Activated naive CD4-positive, alpha-beta T cell treated with anti-CD3 and anti-CD28 coated beads for 36 hours (primary cell): ENCODE measurements at regions not wholly inside any gene's neighbourhood (a gene's known extent, or its start where the extent isn't known, plus 50 kb on each side); places are given as distances from the start of the nearest gene placed in this dataset.
A peak's percentile ranks its signal among the peaks of the same experiment; 100 is the strongest.

Experiments
- CTCF ChIA-PET: fragments of 350-600 bp; sonication (Branson Sonifier 250); formaldehyde crosslinking; loops from one replicate; lab custom pipeline; 2021; ENCODE audit warnings: antibody characterized with exemption; lab: Charles Lee
- DNase-seq: peaks from one replicate; pipeline ENCODE4 v3.0.0-alpha.2; 2020
- H3K27ac Mint-ChIP-seq: one replicate; pipeline ENCODE4 v1.8.0; 2021; ENCODE audit warnings: mild to moderate bottlenecking, mixed read lengths
- H3K27me3 Mint-ChIP-seq: one replicate; pipeline ENCODE4 v1.8.0; 2021; ENCODE audit warnings: low read depth, mixed read lengths
- H3K36me3 Mint-ChIP-seq: one replicate; pipeline ENCODE4 v1.8.0; 2021; ENCODE audit warnings: low read depth, mixed read lengths
- H3K4me1 Mint-ChIP-seq: one replicate; pipeline ENCODE4 v1.8.0; 2021; ENCODE audit warnings: low read depth, mixed read lengths
- H3K4me3 Mint-ChIP-seq: one replicate; pipeline ENCODE4 v1.8.0; 2021; ENCODE audit warnings: mild to moderate bottlenecking, moderate library complexity, mixed read lengths
- H3K9me3 Mint-ChIP-seq: one replicate; pipeline ENCODE4 v1.8.0; 2021; ENCODE audit warnings: mixed read lengths
- intact Hi-C: fragments of 100-400 bp; cut with micrococcal nuclease; formaldehyde crosslinking; loops from one replicate; pipeline ENCODE4 v1.15.1; 2023

DNA sequence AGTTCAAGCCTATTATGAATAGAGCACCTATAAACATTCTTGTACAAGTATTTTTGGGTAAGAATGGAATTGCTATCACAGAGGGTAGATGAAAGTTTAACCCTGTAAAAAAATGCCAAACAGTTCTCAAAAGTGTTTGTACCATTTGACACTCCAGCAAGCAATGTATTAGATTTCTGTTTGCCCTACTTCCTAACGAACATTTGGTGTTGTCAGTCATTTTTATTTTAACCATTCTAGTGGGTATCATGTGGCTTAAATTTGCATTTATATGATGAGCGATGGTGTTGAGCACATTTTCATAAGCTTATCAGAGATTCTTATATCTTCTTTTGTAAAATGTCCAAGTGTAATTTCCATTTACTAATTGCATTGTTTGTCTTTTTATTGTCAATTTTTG, 608.2 kb upstream of the ACVR2A start:
- Mint-ChIP-seq H3K9me3 (no peaks in the 10 kb centered on the region), H3K4me3 (no peak overlapping the region), H3K36me3 (no peaks in the 10 kb centered on the region), H3K27ac (no peak overlapping the region), H3K4me1 (no peaks in the 10 kb centered on the region), H3K27me3 (peaks cover 5% of the 10 kb centered on the region)
- CTCF ChIA-PET, result no interaction called here
- no peak for DNase-seq
- intact Hi-C loops, result no loop called here

DNA sequence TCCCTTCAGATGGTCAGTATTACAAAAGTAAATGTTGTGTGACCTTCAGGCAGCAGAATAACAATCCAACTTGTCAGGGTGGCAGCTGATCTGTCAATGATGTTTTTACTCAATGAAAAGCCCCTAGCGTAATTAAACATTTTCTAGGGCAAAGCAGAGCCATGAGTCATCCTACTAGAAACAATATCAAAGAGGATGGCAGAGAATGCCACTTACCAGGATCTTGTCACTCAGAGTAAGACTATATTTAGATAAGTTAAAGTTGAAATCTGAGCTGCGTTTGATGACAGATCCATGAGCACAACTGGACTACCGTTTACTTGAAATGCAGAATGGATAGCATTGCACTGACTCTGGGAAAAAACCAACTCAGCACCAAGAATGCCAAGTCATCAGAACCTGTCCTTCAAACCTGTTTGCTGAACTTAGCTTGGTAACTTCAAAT, 612.6 kb upstream of the ACVR2A start:
- no peak for DNase-seq
- intact Hi-C loops, result no loop called here
- Mint-ChIP-seq H3K27ac (no peak overlapping the region), H3K9me3 (no peaks in the 10 kb centered on the region), H3K36me3 (no peaks in the 10 kb centered on the region), H3K4me1 (no peaks in the 10 kb centered on the region), H3K4me3 (no peak overlapping the region), H3K27me3 (no peaks in the 10 kb centered on the region)
- CTCF ChIA-PET, result no interaction called here

DNA sequence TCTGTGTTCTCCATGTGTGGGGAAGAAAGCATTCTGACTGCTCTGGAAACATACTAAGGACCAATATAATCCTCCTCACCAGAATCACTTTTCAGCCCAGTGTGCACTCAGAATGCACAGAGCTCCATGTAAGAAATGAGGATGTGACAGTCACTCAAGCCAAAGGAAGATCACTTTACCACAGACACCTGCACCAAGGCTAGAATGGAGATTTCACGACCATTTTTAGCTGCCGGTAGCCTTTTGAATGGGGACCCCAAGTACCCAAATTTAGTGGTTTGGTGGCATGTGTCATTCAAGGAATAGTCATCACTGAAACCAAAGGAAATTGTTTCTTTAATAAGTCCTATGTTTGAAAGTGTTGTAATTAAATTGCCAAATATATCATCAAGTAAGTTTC, 613.2 kb upstream of the ACVR2A start:
- Mint-ChIP-seq H3K27me3 (no peaks in the 10 kb centered on the region), H3K4me1 (no peaks in the 10 kb centered on the region), H3K36me3 (no peaks in the 10 kb centered on the region), H3K4me3 (no peak overlapping the region), H3K27ac (no peak overlapping the region), H3K9me3 (no peaks in the 10 kb centered on the region)
- DNase-seq, result no peak
- intact Hi-C loops, result no loop called here
- CTCF ChIA-PET, result no interaction called here

DNA sequence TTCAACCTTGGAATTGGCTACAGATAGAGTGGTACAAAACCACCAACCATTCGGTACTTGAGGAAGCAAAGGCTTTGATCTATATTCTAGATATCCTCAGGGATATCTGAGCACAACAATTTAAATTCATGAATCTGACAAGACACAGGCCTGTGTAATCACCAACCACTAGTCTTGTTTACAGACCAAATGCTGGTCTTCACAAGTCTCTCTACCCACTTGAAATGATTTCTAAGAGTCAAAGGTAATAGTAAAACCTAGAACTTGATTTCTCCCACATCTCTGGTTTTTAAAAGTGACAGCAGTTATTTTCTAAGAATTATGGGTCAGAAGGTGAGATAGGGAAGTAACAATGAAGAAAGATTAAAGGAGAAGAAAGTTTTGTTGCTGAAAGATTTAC, 613.7 kb upstream of the ACVR2A start:
- intact Hi-C loops, result no loop called here
- CTCF ChIA-PET, result no interaction called here
- no peaks in the 10 kb centered on the region for H3K9me3 Mint-ChIP-seq
- H3K36me3 Mint-ChIP-seq, result no peaks in the 10 kb centered on the region
- H3K4me3 Mint-ChIP-seq, result no peak overlapping the region
- no peak for DNase-seq
- H3K27me3 Mint-ChIP-seq, result no peaks in the 10 kb centered on the region
- no peak overlapping the region for H3K27ac Mint-ChIP-seq
- no peaks in the 10 kb centered on the region for H3K4me1 Mint-ChIP-seq

DNA sequence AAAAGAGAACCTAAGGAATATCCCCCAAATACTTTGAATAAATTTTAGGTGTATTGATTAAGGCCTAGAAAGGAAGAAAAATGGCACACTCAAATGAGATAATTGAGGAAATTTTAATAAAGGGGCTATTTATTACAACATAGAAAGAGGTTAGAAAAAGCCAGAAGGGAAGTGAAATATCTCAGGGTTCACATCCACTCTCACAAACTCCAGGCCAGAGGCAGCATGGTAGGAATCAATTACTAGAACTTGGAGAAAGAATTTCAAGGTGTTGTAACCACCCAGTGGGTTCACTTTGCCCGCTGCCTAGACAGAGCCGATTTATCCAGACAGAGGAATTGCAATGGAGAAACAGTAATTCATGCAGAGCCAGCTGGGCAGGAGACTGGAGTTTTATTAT, 617.5 kb upstream of the ACVR2A start:
- no peaks in the 10 kb centered on the region for H3K36me3 Mint-ChIP-seq
- no peaks in the 10 kb centered on the region for H3K27me3 Mint-ChIP-seq
- no peak for DNase-seq
- CTCF ChIA-PET, result no interaction called here
- intact Hi-C loops, result no loop called here
- peaks cover 3% of the 10 kb centered on the region for H3K4me1 Mint-ChIP-seq
- no peak overlapping the region for H3K27ac Mint-ChIP-seq
- no peak overlapping the region for H3K4me3 Mint-ChIP-seq
- no peaks in the 10 kb centered on the region for H3K9me3 Mint-ChIP-seq

DNA sequence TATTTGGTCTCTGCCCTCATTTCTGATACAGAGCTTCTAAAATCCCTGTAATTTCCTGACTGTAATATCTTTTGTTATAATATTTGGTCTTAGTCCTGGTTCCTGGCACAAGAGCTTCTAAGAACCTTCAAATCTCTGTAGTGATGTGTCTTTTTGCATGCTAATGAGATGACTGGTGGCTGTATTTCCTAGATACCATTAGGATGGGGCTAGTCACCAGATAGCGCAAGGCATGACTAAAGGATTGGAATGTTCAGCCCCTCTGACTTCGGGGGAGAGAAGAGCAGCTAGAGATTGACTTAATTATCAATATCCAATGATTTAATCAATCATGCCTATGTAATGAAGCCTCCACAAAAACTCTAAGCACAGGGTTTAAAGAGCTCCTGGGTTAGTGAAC, 620.8 kb upstream of the ACVR2A start:
- peaks cover 6% of the 10 kb centered on the region for H3K9me3 Mint-ChIP-seq
- CTCF ChIA-PET, result interaction anchor here (1.9 kb wide), 1 partner anchor 141 kb away, joined by 5 read pairs; no protein-coding TSS in a partner anchor
- no peak overlapping the region for H3K4me3 Mint-ChIP-seq
- peaks cover 3% of the 10 kb centered on the region for H3K4me1 Mint-ChIP-seq
- H3K36me3 Mint-ChIP-seq, result no peaks in the 10 kb centered on the region
- no peaks in the 10 kb centered on the region for H3K27me3 Mint-ChIP-seq
- intact Hi-C loops, result no loop called here
- DNase-seq, result no peak
- H3K27ac Mint-ChIP-seq, result no peak overlapping the region

DNA sequence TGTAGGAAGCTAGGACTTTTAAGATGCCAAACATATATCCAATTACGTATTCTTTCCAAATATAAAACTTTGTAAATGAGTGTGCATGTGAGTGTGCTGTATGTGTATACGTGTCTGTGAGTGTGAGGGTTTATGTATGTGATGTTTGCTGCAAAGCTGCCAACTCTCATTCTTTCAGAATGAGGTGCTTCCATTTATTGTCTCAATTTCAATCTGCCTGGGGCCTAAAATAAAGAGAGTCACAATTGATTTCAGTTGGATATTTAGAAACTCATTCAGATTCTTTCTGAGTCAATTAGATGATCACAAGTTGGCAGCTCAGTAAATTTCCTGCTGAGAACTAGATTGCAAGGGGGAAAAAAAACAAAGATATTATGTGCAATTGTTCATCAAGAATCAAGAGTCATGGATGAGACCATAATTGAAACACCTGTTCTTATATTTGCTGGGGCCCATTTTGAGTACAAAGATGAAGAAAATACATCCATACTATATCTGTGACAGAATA, 621.2 kb upstream of the ACVR2A start:
- H3K4me1 Mint-ChIP-seq, result peaks cover 3% of the 10 kb centered on the region
- intact Hi-C loops, result no loop called here
- H3K4me3 Mint-ChIP-seq, result no peak overlapping the region
- H3K36me3 Mint-ChIP-seq, result no peaks in the 10 kb centered on the region
- H3K9me3 Mint-ChIP-seq, result peaks cover 8% of the 10 kb centered on the region
- CTCF ChIA-PET, result interaction anchor here (1.9 kb wide), 1 partner anchor 141 kb away, joined by 5 read pairs; no protein-coding TSS in a partner anchor
- no peaks in the 10 kb centered on the region for H3K27me3 Mint-ChIP-seq
- no peak overlapping the region for H3K27ac Mint-ChIP-seq
- no peak for DNase-seq

DNA sequence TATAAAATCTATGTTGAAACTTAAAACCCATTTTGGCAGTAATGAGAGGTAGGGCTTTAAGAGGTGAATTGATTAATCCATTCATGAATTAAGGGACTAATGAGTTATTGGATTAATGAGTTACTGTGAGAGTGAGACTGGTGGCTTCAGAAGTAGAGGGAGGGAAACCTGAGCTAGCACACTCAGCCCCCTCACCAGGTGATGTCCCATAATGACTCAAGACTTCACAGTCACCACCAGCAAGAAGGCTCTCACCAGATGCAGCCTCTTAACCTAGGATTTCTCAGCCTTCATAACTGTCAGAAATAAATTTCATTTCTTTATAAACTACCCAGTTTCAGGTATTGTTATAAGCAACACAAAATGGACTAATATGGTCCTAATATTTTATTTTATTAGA, 621.7 kb upstream of the ACVR2A start:
- H3K27me3 Mint-ChIP-seq, result no peaks in the 10 kb centered on the region
- no peaks in the 10 kb centered on the region for H3K36me3 Mint-ChIP-seq
- intact Hi-C loops, result no loop called here
- DNase-seq, result peak; percentile 12
- H3K27ac Mint-ChIP-seq, result no peak overlapping the region
- CTCF ChIA-PET, result interaction anchor here (1.9 kb wide), 1 partner anchor 140 kb away, joined by 5 read pairs; no protein-coding TSS in a partner anchor
- H3K9me3 Mint-ChIP-seq, result peaks cover 8% of the 10 kb centered on the region
- peaks cover 3% of the 10 kb centered on the region for H3K4me1 Mint-ChIP-seq
- H3K4me3 Mint-ChIP-seq, result no peak overlapping the region

DNA sequence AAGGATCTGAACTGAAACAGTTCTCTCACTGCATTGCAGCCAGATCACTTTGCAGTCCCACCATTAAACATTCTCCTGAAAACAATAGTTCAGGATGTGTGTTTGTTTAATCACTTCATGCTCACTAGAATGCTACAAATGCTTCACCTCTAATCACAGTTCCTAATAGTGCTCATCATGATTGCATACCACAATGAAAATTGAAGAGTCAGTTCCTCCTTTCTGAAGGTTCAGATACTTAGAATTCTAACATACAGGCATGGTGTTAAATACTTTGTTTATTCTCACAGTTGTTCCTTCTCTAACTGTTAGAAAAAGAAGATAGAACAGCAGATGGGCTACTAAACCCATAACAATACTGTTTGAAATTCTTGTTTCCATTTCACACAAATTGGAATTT, 622.3 kb upstream of the ACVR2A start:
- intact Hi-C loops, result no loop called here
- CTCF ChIA-PET, result no interaction called here

DNA sequence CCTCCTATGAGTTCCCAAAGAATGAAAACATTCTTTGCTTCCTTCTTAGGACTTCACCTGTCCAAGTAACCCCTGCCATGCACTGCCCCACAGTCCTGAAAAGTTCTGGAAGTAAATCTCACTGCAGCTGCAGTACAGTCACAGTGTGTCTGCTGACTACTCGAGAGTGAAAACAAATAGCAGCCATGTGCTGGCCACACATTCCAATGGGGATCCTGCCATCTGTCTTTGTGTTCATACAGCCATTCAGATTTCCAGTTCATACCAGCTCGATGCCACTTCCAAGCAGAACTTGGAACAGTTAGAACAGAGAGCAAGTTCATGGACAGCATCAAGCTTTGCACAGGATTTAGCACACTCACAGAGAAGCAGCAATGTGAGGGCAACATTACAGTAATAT, 629.9 kb upstream of the ACVR2A start:
- DNase-seq, result no peak
- no peak overlapping the region for H3K27ac Mint-ChIP-seq
- H3K36me3 Mint-ChIP-seq, result no peaks in the 10 kb centered on the region
- CTCF ChIA-PET, result no interaction called here
- intact Hi-C loops, result no loop called here
- H3K9me3 Mint-ChIP-seq, result peaks cover 15% of the 10 kb centered on the region
- no peaks in the 10 kb centered on the region for H3K27me3 Mint-ChIP-seq
- no peaks in the 10 kb centered on the region for H3K4me1 Mint-ChIP-seq
- no peak overlapping the region for H3K4me3 Mint-ChIP-seq

More for the DNA sequence above, 622.3 kb upstream of the ACVR2A start:
- no peak overlapping the region for H3K27ac Mint-ChIP-seq
- no peaks in the 10 kb centered on the region for H3K27me3 Mint-ChIP-seq
- H3K36me3 Mint-ChIP-seq, result no peaks in the 10 kb centered on the region
- H3K4me3 Mint-ChIP-seq, result no peak overlapping the region
- H3K4me1 Mint-ChIP-seq, result peaks cover 3% of the 10 kb centered on the region
- no peak for DNase-seq
- peaks cover 10% of the 10 kb centered on the region for H3K9me3 Mint-ChIP-seq

DNA sequence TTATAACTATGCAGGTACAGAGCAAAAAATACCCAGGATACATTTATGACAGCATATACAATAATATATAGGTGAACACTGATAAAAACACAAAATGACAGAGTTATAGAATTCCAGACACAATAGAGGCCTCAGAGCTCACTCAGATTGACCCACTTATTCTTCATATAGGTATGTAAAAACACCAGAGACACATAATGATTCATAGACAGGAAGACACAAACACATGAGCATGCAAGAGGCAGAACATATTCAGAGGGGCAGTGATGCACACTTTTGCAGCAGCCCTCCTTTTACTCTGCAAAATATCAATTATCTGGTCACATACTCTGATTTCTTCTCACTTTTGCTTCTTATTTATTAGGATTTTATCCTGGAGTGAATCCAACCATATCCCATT, 633.3 kb upstream of the ACVR2A start:
- H3K27ac Mint-ChIP-seq, result no peak overlapping the region
- H3K4me3 Mint-ChIP-seq, result no peak overlapping the region
- intact Hi-C loops, result no loop called here
- no peaks in the 10 kb centered on the region for H3K36me3 Mint-ChIP-seq
- peaks cover 4% of the 10 kb centered on the region for H3K9me3 Mint-ChIP-seq
- no peaks in the 10 kb centered on the region for H3K27me3 Mint-ChIP-seq
- DNase-seq, result no peak
- CTCF ChIA-PET, result no interaction called here
- H3K4me1 Mint-ChIP-seq, result no peaks in the 10 kb centered on the region

DNA sequence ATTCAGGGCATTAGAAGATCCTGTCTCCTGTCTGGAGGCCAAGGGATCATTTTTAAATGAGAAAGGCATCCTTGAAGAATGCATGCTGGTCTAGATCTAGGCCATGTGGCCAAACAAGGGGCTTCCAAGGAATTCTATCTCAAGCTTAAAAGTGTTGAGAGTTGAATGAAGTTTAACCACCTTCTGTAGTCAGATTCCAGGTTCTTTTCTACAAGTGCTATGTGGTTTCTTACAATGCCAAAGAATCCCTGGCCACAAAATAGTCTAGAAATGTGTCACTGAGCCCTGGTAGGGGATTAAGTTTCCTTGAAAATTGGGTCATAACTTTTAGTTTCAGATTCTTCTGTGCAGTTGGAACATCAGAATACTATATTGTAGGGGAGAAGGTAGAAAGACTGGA, 640.7 kb upstream of the ACVR2A start:
- peaks cover 3% of the 10 kb centered on the region for H3K27me3 Mint-ChIP-seq
- no peaks in the 10 kb centered on the region for H3K4me1 Mint-ChIP-seq
- CTCF ChIA-PET, result no interaction called here
- intact Hi-C loops, result no loop called here
- DNase-seq, result no peak
- H3K27ac Mint-ChIP-seq, result no peak overlapping the region
- H3K9me3 Mint-ChIP-seq, result peaks cover 8% of the 10 kb centered on the region
- no peaks in the 10 kb centered on the region for H3K36me3 Mint-ChIP-seq
- H3K4me3 Mint-ChIP-seq, result no peak overlapping the region

DNA sequence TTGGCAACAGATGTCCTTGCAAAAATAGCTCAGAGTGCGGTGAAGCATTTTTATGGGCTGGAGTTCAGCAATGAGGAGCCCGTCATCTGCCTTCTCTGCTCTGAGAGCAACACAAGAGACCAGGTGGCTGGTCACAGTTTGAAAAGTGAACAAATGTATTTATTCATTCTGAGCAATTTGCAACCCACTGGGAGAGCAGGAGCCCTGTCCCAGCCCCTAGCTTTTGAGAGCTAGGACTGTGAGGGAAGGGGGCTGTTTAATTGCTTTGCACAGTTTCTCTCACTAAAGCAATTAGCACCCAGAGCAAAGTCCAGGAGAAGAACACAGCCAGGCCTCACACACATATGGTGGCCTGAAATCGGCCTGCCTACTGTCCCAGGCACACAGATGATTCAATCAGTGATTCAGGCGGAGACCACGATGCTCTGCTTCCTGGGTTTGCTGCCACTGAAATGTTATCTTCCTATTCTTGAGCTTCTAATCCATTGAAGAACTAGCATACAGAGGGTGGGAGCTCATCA, 646.1 kb upstream of the ACVR2A start:
- DNase-seq, result no peak
- H3K36me3 Mint-ChIP-seq, result no peaks in the 10 kb centered on the region
- no peak overlapping the region for H3K4me3 Mint-ChIP-seq
- peaks cover 5% of the 10 kb centered on the region for H3K27me3 Mint-ChIP-seq
- CTCF ChIA-PET, result no interaction called here
- no peaks in the 10 kb centered on the region for H3K4me1 Mint-ChIP-seq
- no peaks in the 10 kb centered on the region for H3K9me3 Mint-ChIP-seq
- no peak overlapping the region for H3K27ac Mint-ChIP-seq
- intact Hi-C loops, result no loop called here
